ENCODE measurements at regions not wholly inside any gene's neighbourhood (a gene's known extent, or its start where the extent isn't known, plus 50 kb on each side); places are given as distances from the start of the nearest gene placed in this dataset.
A peak's percentile ranks its signal among the peaks of the same experiment; 100 is the strongest.

DNA sequence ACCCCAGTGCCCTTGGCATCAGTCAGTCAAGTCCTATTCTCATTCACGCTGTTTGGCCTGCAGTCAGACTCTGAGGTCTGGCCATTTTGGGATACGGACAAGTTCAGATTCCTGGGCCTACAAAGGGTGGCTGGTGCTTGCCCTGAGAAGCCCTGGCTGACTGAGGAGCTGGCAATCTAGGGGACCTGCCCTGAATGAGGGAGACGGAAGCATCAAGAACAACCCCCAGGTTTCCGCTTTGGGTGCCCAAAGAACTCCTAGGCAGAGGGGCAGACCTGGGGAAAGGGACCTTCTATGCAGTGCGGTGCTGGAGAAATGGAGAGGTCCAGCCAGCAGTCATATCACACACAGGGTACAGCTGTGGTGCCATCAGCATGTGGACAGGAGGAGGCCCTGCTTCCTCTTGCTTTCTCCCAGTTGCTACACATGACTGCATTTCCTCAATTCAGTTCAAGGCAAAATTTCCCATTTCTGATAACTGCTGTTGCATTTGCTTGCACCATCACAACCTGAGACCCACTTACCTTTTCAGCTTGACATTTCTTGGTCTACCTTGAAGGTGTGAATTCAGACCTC is 70.9 kb upstream of the LGALSL start:
- ATAC-seq: peak; percentile 48
- intact Hi-C loops (cut with micrococcal nuclease): no loop called here
- DNase-seq: no peak

DNA sequence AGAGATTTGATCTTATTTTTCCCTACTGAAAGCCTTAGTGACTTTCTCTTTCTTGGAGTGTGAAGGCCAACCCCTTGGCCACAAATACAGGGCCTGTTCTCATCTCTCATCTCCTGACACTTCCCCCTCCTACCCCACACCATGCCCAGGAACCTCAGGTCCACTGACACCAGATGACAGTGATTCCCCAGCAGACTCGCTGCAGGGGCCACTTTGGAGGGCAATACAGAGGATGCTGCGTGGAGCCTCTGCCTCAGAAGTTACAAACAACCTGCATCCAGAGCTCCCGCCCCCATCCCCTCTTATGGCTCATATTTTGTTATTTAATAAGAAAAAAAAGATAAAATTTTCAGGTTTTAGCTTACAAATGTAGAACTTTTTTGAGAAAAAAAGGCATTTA is 70.1 kb upstream of the LGALSL start:
- DNase-seq: no peak
- no peak for ATAC-seq
- intact Hi-C loops (cut with micrococcal nuclease): loop anchor here (2.0 kb wide), 1 partner anchor 53 kb away; no protein-coding TSS in a partner anchor

DNA sequence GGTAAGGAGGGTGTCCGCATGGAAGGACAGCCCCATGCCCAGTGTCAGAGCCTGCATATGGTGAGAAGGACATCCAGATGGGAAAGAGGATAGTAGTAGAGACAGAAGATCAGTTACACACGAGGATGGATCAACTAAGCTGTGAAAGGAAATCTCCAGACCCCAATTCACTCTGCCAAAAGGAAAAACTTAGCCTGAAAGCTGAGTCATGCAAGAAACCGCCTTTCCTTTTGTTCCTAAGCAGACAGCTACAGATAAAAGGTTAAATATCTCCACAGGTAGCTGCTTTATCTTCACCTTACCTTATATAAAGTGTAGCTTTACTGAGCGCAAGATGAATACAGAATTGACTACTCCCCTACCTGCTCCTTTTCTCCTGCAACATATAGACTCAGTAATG is 67.3 kb upstream of the LGALSL start:
- no peak for ATAC-seq
- DNase-seq: no peak
- intact Hi-C loops (cut with micrococcal nuclease): no loop called here

DNA sequence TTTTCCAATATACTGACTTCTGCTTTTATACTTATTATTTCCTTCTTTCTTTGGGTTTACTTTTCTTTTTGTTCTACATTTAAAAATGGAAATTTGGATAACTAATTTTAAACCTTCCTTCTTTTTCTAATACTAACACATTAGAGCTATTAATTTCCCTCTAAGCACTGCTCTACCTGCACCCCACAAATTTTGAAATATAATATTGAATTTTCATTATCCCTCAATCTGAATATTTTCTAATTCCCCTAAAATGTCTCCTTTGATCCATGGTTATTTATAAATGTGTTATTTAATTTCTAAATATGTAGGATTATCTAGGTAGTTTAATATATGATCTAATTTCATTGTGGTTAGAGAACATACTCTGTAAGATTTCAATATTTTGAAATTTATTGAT is 63.4 kb upstream of the LGALSL start:
- DNase-seq (no peak), ATAC-seq (no peak)
- intact Hi-C loops (cut with micrococcal nuclease): no loop called here

DNA sequence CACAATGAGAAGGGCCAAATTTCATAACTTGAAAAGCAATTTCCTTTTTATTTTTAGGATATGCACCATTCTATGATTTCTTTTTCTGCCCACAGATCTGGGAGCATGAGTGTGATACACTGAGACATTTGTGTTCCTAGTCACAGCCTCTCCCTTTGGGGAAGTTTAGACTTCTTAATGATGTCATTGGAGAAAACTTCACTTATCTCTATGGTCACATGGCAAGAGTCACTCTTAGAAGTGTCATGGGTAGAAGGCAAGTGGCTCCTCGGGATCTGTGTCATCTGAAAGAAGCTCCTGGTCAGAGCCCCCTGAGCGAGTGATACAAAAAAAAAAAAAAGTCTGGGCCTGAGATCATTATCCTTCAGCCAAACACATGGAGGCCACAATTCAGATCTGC is 62.5 kb upstream of the LGALSL start:
- intact Hi-C loops (cut with micrococcal nuclease): no loop called here
- DNase-seq: no peak
- ATAC-seq: peak; percentile 69

DNA sequence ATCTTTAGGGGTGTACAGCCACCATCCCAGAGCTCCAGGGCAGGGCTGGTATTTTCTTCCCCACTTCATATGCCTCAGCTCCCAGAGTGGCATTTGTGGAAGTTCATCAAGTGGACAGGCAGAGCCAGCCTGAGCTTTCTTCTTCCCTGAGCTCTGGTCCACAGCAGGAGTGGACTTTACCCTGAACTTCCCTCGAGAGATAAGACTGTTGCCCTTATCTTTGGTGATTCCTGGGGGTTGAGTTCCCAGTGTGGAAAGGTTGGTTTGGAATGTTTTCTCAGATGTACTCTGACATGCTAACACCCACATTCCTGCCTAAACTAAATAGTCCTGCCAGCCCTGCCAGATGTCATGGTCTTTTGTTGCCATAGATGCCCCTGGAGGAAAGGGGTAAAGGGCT is 62.0 kb upstream of the LGALSL start:
- ATAC-seq (no peak), DNase-seq (no peak)
- intact Hi-C loops (cut with micrococcal nuclease): no loop called here

DNA sequence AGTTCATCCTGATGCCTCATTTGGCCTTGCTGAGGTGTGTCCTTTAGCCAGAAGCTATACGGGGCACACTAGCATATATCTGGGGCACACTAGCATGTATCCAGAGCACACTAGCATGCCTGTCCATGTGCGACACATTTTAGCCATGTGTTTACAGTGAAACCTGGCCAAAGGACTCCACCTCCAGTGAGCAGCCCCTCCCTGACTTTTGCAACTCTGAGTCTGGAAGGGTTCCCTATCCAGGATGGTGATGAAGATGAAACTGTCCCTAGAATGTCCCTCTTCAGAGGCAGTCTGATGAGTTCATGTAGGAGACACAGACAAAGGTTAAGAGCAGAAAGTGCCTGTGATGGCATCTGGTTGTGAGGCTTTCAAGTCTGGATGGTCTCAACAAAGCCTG is 61.4 kb upstream of the LGALSL start:
- intact Hi-C loops (cut with micrococcal nuclease): no loop called here
- DNase-seq (no peak), ATAC-seq (no peak)

DNA sequence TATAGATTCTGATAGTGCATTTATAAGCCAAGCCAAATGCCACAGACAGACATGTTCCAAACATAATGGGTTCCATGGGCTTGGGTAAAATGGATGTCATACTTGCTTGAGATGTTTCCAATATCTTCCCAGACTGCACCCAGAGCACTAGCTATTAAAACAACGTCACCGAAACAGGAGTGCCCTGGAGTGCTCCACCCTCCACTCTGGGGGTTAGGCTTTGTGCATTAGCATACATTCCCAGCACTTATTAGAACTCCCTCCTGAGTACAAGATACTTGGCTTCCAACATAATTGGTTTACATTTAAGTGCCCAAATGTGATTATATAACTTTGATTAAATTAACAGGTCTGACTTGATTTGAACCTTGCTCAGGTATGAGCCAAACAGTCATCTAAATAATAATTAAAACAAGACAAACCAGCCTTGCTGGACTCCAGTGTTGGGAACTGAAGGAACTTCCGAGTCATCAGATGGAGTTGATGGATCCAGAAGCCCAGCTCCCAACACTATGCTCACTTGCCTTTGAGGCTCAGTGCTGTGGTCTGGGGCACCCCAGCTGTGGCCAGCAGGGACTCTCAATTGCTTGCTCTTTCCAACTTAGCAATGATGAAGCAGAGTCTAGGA is 60.5 kb upstream of the LGALSL start:
- ATAC-seq: no peak
- intact Hi-C loops (cut with micrococcal nuclease): no loop called here

DNA sequence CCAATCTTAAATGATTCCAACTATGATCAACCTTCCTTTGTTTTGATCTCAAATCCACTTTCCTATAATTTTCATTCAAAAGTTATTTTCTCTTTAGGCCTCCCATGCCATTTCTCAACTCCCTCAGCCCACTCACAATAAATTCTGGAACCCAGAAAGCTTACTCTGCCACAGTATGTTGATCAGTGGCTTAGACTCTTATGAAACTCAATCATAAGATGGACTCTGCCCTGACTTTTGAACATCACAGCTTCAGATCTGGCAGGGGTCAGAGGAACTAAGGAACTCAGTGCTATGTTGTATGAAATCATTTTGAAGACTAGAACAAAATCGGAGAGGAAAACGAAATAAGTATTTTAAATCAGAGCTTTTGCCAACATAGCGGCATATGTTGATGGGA is 59.8 kb upstream of the LGALSL start:
- intact Hi-C loops (cut with micrococcal nuclease): no loop called here
- no peak for ATAC-seq
- no peak for DNase-seq

More for the DNA sequence above, 60.5 kb upstream of the LGALSL start:
- DNase-seq: no peak

DNA sequence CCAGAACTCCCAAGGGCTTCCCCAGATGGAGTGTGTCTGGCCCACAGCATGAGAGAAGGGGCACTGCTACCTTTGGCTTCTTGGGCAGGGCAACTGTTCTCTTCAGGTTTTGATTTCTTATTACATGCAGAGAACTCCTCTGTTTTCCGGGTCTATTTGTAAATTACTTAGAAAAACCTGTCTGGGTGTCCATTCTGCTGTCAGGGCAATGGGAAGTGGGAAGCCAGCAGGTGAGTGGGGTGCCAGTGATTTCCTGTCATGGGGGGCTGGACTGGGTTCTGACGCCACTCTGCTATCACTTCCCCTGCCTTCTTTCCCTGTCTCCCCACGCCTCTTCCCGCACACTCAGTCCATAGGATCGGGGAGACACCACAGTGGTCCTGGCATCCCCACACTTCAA is 58.0 kb upstream of the LGALSL start:
- intact Hi-C loops (cut with micrococcal nuclease): no loop called here
- no peak for ATAC-seq
- DNase-seq: no peak

DNA sequence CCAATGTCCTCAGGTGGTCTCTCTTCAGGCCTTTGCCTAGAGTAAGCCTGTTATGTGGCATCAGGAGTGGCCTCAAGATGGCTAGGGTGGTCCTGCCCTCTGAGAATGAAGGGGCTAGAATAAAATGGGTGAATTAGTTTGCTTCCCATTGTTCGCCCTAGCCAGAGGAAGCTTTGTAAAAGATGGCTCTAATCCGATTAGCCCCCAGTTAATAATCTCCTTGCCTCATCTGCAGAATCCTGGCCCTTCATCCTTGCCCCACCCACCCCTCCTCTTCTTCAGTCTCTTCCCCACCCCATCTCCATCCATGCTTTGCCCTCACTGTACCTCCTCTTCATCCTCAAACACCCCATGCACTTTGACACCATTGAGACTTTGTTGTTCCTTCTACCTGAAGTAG is 57.4 kb upstream of the LGALSL start:
- intact Hi-C loops (cut with micrococcal nuclease): no loop called here
- DNase-seq (no peak), ATAC-seq (no peak)

DNA sequence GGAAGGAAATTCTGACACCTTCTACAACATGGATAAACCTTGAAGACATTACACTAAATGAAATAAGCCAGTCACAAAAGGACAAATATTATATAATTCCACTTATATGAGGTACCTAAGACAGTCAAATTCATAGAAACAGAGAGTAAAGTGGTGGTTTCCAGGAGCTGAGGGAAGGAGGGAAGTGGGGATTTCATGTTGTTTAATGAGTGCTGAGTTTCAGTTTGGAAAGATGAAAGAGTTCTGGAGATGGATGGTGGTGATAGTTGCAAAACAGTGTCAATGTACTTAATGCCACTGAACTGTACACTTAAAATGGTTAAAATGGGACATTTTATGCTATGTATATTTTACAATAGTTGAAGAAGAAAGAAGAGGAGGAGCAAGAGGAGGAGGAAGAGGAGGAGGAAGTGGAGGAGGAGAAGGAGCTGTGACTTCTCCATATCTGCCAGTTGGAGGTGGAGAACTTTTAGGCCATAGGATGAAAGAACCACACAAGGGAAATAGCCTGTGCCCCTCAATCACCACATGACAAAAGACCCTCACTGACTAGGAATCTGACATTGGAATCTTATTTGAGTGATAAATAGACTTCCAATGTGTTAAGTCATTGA is 55.3 kb upstream of the LGALSL start:
- no peak for DNase-seq
- ATAC-seq: no peak
- intact Hi-C loops (cut with micrococcal nuclease): no loop called here

DNA sequence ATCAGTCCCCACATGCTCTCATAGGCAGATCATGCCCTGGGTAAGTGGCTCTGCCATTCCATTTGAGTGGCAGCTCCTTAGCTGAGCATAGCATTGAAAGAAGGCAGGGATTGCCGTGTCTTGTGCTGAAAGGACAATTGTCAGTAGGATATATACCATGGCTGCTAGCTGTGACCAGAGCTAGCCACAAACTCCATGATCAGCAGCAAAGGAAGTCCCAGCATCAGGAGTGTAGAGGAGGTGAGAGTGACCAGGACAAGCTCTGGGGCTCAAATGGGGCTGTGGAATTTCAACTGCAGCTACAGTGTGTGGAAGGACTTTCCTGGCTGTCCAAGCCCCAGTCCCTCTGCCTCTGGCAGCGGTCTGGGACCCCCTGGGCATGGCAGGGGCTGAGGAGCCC is 54.4 kb upstream of the LGALSL start:
- DNase-seq (no peak), ATAC-seq (no peak)
- intact Hi-C loops (cut with micrococcal nuclease): no loop called here

DNA sequence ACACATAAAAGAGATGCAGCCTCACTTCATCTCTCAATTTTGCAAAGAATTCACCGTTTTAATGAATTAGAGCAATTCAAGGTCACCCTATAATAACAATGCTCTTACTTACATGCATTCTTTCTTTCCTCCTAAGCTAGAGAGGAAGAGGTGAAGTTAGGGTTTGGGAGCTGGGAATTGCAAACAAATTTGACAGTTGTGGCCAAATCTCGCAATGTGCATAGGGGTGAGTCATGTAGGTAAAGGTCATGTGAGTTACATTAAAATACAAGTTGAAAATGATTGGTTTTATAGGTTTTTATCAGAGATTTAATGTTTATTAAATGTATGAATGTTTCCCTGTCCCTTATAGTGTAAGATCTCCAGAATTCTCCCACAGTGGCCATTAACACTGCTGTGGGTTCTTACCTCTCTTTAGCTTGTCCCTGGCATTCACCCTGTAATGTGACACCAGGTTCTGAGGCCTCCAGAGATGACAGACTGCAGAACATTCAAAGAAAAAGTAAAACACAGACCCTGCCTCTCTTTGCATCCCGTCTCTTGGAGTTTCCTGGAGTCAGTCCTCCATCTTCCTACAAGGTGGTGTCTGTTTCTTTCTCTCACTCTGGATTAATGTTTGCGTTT is 53.7 kb upstream of the LGALSL start:
- DNase-seq: no peak
- intact Hi-C loops (cut with micrococcal nuclease): no loop called here
- ATAC-seq: no peak

DNA sequence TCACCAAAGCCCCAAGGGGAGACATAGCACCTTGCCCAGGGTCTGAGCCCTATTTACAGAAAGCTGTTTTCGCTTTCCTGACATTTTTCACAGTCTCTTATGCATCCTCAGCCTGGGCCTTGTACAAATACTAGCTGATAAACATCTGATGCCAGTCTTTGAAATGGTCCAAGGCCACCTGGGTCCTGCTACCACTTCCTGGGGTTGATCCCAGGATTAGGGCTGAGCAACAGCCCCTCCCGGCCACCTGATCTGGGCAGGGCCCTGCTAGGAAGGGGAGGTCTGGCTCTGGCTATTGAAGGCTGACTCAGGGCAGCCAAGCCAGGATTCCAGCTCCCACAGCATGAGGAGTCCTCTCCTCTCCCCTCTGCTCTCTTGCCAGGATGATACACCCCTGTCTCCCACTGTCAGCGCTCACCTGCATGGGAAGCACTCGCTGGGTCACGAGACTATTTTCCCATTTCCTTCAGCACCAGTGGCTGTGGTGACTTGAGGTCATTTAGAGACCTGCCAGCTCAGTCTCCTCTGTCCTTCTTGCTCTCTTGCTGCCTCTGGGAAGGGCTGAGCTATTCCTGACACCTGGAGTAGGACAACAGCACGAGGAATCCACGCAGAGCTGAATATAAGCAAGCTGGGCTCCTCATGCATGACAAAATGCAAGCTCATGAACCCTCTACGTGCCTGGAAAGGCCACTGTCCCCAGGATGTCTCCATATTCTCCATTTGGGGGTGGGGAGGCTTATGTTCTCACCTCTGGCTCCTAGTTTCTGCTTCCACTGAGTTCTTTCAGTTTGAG is 53.0 kb upstream of the LGALSL start:
- intact Hi-C loops (cut with micrococcal nuclease): no loop called here
- ATAC-seq (no peak), DNase-seq (no peak)

DNA sequence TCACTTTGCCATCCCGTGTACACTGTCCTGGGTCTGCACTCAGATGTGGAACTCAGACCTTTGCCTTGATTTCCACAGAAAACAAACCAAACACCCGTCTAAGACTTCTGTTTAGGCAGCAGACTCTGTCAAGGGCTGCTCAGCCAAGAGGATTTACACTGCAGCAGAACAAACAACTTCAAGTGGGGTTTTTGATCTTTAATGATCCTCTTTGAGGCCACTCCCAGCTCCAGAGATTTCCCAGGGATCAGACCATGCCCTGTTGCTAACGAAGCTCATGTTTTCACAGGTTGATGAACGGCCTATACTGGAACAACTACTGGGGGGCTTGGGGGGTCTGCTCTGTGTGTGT is 52.5 kb upstream of the LGALSL start:
- intact Hi-C loops (cut with micrococcal nuclease): no loop called here
- DNase-seq (no peak), ATAC-seq (no peak)

DNA sequence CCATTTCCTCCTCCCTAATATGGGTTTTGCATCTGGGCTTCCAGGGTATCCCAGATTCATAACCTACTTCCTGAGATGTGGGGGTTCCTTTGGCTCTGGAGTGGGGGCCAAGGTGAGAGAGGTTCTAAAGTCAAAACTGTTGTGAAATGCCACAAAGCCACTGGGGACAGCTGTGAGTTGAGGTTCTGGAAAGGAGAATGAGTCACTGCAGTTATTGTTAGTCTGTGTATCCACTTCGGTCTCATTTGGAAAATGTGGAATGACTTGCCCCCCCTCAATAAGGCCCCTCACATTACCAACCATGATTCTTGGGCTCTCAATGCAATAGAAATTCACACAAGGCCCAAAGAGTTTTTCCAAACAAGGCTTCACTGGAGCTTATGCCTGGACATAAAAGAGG is 51.1 kb upstream of the LGALSL start:
- intact Hi-C loops (cut with micrococcal nuclease): no loop called here
- DNase-seq (no peak), ATAC-seq (no peak)

DNA sequence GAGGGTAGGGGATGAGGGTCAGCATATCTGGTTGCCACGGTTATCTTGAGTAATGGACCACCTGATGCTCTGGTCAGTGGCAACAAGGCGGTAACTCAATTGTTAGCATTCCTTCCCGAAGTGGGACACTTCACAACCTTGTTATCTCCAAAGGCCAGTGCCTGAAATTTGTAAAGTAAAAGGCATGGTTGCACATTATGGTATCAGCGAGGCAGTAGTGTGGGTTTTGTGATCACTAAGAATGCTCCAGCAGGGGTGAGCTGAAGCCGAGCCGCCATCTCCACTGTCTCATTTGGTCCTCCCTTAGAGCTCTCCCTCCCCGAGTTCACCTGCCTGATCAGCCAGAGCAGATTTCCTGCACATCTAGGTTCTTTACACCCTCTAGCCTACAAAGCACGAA is 50.5 kb upstream of the LGALSL start:
- no peak for DNase-seq
- ATAC-seq: no peak
- intact Hi-C loops (cut with micrococcal nuclease): no loop called here

DNA sequence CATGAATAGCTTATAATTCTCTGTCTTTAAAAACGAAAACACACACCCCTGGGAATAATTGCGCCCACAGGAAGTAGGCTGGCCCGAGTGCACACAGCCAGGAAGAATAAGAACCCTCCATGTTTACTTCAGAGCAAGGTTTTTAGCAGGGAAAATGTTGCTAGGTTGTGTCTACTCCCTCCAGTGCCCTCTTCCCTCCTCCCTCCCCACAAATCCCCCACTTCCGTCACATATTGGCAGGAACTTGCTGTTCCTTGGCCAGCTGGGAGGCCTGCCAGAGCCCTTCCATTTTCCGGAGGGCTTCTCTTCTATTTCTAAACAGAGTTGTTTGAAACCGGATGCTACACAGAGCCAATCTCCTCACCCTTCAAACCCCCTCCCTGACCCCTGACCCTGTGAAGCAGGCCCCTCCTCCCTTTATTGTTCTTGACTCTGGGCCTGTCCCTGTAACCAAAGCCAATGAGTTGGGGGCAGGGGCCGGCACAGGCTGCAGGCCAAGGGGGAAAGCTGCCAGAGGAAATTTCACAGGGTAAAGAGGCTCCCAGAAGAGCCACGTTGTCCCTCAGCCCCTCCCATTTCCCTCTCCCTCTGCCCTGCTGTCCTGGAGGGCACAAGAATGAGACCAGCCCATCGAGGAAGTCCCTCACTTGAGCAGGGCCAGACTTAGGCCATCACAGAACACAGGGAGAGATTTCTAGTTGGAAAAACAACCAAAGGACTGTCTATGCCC is 49.8 kb upstream of the LGALSL start:
- peak; percentile 92 for ATAC-seq
- intact Hi-C loops (cut with micrococcal nuclease): no loop called here

More for the DNA sequence above, 49.8 kb upstream of the LGALSL start:
- DNase-seq: peak; percentile 90

All from left ventricle myocardium superior (tissue), 1 donor.